T-helper 2 cell treated with Interferon-gamma antibody and Interleukin-4, amounts not matched to agents 5 μg/mL and 100 μg/mL, for 36 hours (primary cell): ENCODE measurements at regions not wholly inside any gene's neighbourhood (a gene's known extent, or its start where the extent isn't known, plus 50 kb on each side); places are given as distances from the start of the nearest gene placed in this dataset.
"Not testable (repeated sequence)": the region's sequence is repeated elsewhere in the genome, so short reads cannot be mapped to it uniquely, and the experiment has no call there.

Source experiments
- DNase-seq: peaks from one replicate; pipeline ENCODE4 v3.0.0; 2021; ENCODE audit warnings: low spot score
- H3K27ac Mint-ChIP-seq: one replicate; pipeline ENCODE4 v1.8.0; 2021; ENCODE audit warnings: mild to moderate bottlenecking, mixed read lengths
- H3K27me3 Mint-ChIP-seq: one replicate; pipeline ENCODE4 v1.8.0; 2021; ENCODE audit warnings: low read depth, mixed read lengths
- H3K36me3 Mint-ChIP-seq: one replicate; pipeline ENCODE4 v1.8.0; 2021; ENCODE audit warnings: low read depth, mixed read lengths
- H3K4me1 Mint-ChIP-seq: one replicate; pipeline ENCODE4 v1.8.0; 2021; ENCODE audit warnings: low read depth, mixed read lengths
- H3K4me3 Mint-ChIP-seq: one replicate; pipeline ENCODE4 v1.8.0; 2022; ENCODE audit warnings: mild to moderate bottlenecking, moderate library complexity, mixed read lengths
- H3K9me3 Mint-ChIP-seq: one replicate; pipeline ENCODE4 v1.8.0; 2021; ENCODE audit warnings: mixed read lengths

GRCh38 chr17:71071837-71072236 is 902.5 kb downstream of the KCNJ2 start:
- DNase-seq: no peak
- Mint-ChIP-seq H3K36me3 (no peaks in the 10 kb centered on the region), H3K27ac (no peak overlapping the region), H3K4me3 (no peak overlapping the region), H3K27me3 (no peaks in the 10 kb centered on the region), H3K9me3 (peaks cover 33% of the 10 kb centered on the region), H3K4me1 (no peaks in the 10 kb centered on the region)

- Mint-ChIP-seq H3K4me1 (no peaks in the 10 kb centered on the region), H3K36me3 (no peaks in the 10 kb centered on the region), H3K4me3 (no peak overlapping the region), H3K9me3 (peaks cover 28% of the 10 kb centered on the region), H3K27me3 (no peaks in the 10 kb centered on the region), H3K27ac (no peak overlapping the region)
- no peak for DNase-seq
Measured at GRCh38 chr17:71080937-71081336, 911.6 kb downstream of the KCNJ2 start.

GRCh38 chr17:71081666-71082065 is 912.3 kb downstream of the KCNJ2 start:
- Mint-ChIP-seq H3K4me1 (no peaks in the 10 kb centered on the region), H3K9me3 (peaks cover 26% of the 10 kb centered on the region), H3K36me3 (no peaks in the 10 kb centered on the region), H3K27me3 (no peaks in the 10 kb centered on the region), H3K27ac (no peak overlapping the region), H3K4me3 (no peak overlapping the region)
- no peak for DNase-seq

- H3K4me3 Mint-ChIP-seq: no peak overlapping the region
- H3K36me3 Mint-ChIP-seq: no peaks in the 10 kb centered on the region
- no peak overlapping the region for H3K27ac Mint-ChIP-seq
- H3K27me3 Mint-ChIP-seq: no peaks in the 10 kb centered on the region
- H3K9me3 Mint-ChIP-seq: peaks cover 10% of the 10 kb centered on the region
- H3K4me1 Mint-ChIP-seq: no peaks in the 10 kb centered on the region
- no peak for DNase-seq
Measured at GRCh38 chr17:71084219-71084618, 914.9 kb downstream of the KCNJ2 start.

GRCh38 chr17:71084838-71085237 is 915.5 kb downstream of the KCNJ2 start:
- no peaks in the 10 kb centered on the region for H3K4me1 Mint-ChIP-seq
- no peak overlapping the region for H3K27ac Mint-ChIP-seq
- peaks cover 4% of the 10 kb centered on the region for H3K9me3 Mint-ChIP-seq
- no peak overlapping the region for H3K4me3 Mint-ChIP-seq
- DNase-seq: no peak
- no peaks in the 10 kb centered on the region for H3K36me3 Mint-ChIP-seq
- H3K27me3 Mint-ChIP-seq: no peaks in the 10 kb centered on the region

- Mint-ChIP-seq H3K4me3 (no peak overlapping the region), H3K9me3 (no peaks in the 10 kb centered on the region), H3K27ac (no peak overlapping the region), H3K36me3 (no peaks in the 10 kb centered on the region), H3K4me1 (no peaks in the 10 kb centered on the region), H3K27me3 (no peaks in the 10 kb centered on the region)
- no peak for DNase-seq
Measured at GRCh38 chr17:71085238-71086033, 916.1 kb downstream of the KCNJ2 start.

- Mint-ChIP-seq H3K36me3 (no peaks in the 10 kb centered on the region), H3K27ac (no peak overlapping the region), H3K4me1 (no peaks in the 10 kb centered on the region), H3K4me3 (no peak overlapping the region), H3K27me3 (no peaks in the 10 kb centered on the region), H3K9me3 (peaks cover 25% of the 10 kb centered on the region)
- no peak for DNase-seq
Measured at GRCh38 chr17:71089431-71089830, 920.1 kb downstream of the KCNJ2 start.

- H3K27me3 Mint-ChIP-seq: no peaks in the 10 kb centered on the region
- no peak overlapping the region for H3K27ac Mint-ChIP-seq
- H3K4me1 Mint-ChIP-seq: no peaks in the 10 kb centered on the region
- H3K4me3 Mint-ChIP-seq: no peak overlapping the region
- peaks cover 40% of the 10 kb centered on the region for H3K9me3 Mint-ChIP-seq
- H3K36me3 Mint-ChIP-seq: no peaks in the 10 kb centered on the region
- no peak for DNase-seq
Measured at GRCh38 chr17:71098071-71098470, 928.7 kb downstream of the KCNJ2 start.

- H3K4me3 Mint-ChIP-seq: no peak overlapping the region
- H3K9me3 Mint-ChIP-seq: peaks cover 40% of the 10 kb centered on the region
- no peaks in the 10 kb centered on the region for H3K27me3 Mint-ChIP-seq
- no peaks in the 10 kb centered on the region for H3K4me1 Mint-ChIP-seq
- no peak for DNase-seq
- no peak overlapping the region for H3K27ac Mint-ChIP-seq
- no peaks in the 10 kb centered on the region for H3K36me3 Mint-ChIP-seq
Measured at GRCh38 chr17:71099003-71099714, 929.8 kb downstream of the KCNJ2 start.

GRCh38 chr17:71102777-71103176 is 933.4 kb downstream of the KCNJ2 start:
- Mint-ChIP-seq H3K36me3 (no peaks in the 10 kb centered on the region), H3K9me3 (peaks cover 43% of the 10 kb centered on the region)

GRCh38 chr17:71104225-71104624 is 934.9 kb downstream of the KCNJ2 start:
- Mint-ChIP-seq H3K9me3 (peaks cover 47% of the 10 kb centered on the region), H3K4me1 (no peaks in the 10 kb centered on the region), H3K27me3 (no peaks in the 10 kb centered on the region), H3K27ac (no peak overlapping the region), H3K36me3 (no peaks in the 10 kb centered on the region), H3K4me3 (no peak overlapping the region)
- no peak for DNase-seq

More at GRCh38 chr17:71102777-71103176, 933.4 kb downstream of the KCNJ2 start:
- Mint-ChIP-seq H3K4me3 (no peak overlapping the region), H3K4me1 (no peaks in the 10 kb centered on the region), H3K27ac (no peak overlapping the region), H3K27me3 (no peaks in the 10 kb centered on the region)
- no peak for DNase-seq

- DNase-seq, H3K36me3 Mint-ChIP-seq, H3K27me3 Mint-ChIP-seq, H3K27ac Mint-ChIP-seq, H3K4me3 Mint-ChIP-seq, H3K4me1 Mint-ChIP-seq: not testable (repeated sequence)
- peaks cover 47% of the 10 kb centered on the region for H3K9me3 Mint-ChIP-seq
Measured at GRCh38 chr17:71106056-71106455, 936.7 kb downstream of the KCNJ2 start.

- no peak for DNase-seq
- Mint-ChIP-seq H3K27me3 (no peaks in the 10 kb centered on the region), H3K9me3 (peaks cover 46% of the 10 kb centered on the region), H3K4me3 (no peak overlapping the region), H3K36me3 (no peaks in the 10 kb centered on the region), H3K27ac (no peak overlapping the region), H3K4me1 (no peaks in the 10 kb centered on the region)
Measured at GRCh38 chr17:71107136-71107535, 937.8 kb downstream of the KCNJ2 start.

GRCh38 chr17:71109697-71110096 is 940.4 kb downstream of the KCNJ2 start:
- peaks cover 43% of the 10 kb centered on the region for H3K9me3 Mint-ChIP-seq
- DNase-seq: no peak
- H3K27ac Mint-ChIP-seq: no peak overlapping the region
- H3K27me3 Mint-ChIP-seq: no peaks in the 10 kb centered on the region
- no peaks in the 10 kb centered on the region for H3K4me1 Mint-ChIP-seq
- H3K4me3 Mint-ChIP-seq: no peak overlapping the region
- no peaks in the 10 kb centered on the region for H3K36me3 Mint-ChIP-seq
